ENCODE measurements at regions not wholly inside any gene's neighbourhood (a gene's known extent, or its start where the extent isn't known, plus 50 kb on each side); places are given as distances from the start of the nearest gene placed in this dataset.

DNA sequence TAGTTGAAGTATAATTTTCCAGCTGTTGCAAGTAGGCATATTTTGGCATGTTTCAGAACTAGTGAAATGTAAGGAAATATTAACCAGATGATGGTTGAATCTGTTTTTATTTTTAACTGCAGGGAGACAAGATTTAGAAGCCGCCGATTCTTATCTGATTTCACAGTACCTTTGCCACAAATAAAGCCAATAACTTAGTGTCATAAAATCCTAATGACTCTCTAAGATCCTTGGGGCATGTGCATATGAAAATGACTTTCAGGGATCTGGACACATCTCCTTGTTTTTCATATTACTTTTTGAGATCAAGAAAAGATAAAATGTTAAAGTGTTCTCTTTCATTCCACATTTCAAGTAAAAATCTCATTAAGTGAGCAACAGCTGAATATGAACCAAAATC, 125.8 kb upstream of the CNTLN start:
- H3K4me1 Mint-ChIP-seq = no peaks in the 10 kb centered on the region
- H3K9me3 Mint-ChIP-seq = peaks cover 0 to 7% (median 0%) of the 10 kb centered on the region in 7 donors
- peaks cover 0 to 4% (median 0%) of the 10 kb centered on the region in 3 donors for H3K27me3 Mint-ChIP-seq
- no peak for DNase-seq
- ATAC-seq (ENCODE audit: low read depth in 2 of 2) = no peak
- H3K4me3 Mint-ChIP-seq = no peak overlapping the region
- no peak overlapping the region for H3K27ac Mint-ChIP-seq
- no peaks in the 10 kb centered on the region for H3K36me3 Mint-ChIP-seq

DNA sequence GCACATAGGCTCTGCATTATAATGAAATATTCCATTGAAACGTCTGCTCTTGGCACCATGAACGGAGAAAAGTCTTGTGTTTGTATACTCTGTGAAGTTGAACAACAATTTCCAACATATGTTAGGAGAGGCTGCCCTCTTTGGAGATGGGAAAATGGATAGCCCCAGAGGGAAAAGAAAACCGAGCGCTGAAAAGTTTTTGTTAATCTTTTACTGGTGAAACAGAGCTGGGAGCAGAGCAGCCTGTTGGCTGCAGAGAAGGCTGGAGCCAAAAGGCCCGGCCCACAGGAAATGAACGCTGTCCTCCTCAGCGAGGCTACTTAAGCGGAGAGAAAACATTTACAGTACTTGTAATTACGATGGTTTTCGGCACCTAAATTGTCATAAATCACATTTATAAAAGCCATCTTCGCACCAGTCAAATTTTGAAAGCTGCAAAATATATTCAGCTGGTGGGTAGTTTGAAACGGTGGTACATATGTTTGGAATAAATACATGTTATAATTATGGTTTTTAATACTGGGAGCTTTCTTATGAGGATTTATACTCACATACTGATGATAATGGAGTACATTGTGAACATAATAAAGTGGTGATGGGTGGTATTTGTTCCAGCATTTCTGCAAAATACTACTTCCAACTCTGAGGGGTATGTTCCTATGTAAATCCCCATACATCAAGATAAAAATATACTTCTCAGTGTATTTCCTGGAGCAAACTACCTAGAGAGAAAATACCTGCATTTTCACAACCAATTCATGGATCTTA, 129.6 kb upstream of the CNTLN start:
- no peak overlapping the region for H3K4me3 Mint-ChIP-seq
- no peaks in the 10 kb centered on the region for H3K27me3 Mint-ChIP-seq
- no peaks in the 10 kb centered on the region for H3K4me1 Mint-ChIP-seq
- H3K36me3 Mint-ChIP-seq = no peaks in the 10 kb centered on the region
- DNase-seq (no peak), ATAC-seq (ENCODE audit: low read depth in 2 of 2) (no peak)
- H3K27ac Mint-ChIP-seq = no peak overlapping the region
- peaks cover 0 to 11% (median 0%) of the 10 kb centered on the region in 7 donors for H3K9me3 Mint-ChIP-seq

DNA sequence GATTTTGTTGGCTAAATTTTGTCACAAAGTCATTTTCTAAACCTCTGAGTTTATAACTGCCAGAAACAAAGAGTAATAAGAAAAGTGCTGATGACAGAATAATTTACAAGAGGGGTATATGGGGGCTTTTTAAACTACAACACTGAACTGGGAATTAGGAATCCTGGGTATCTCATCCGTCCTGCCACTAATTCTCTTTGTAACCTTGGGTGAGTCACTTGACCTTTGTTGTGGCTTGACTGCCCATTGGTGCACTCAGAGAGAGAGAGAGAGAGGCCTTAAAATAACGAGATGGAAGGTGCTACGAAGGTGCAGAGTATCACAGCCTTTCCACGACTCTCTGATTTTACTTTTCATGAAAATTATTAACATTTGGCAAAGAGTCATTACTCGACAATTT, 130.3 kb upstream of the CNTLN start:
- H3K36me3 Mint-ChIP-seq = no peaks in the 10 kb centered on the region
- H3K9me3 Mint-ChIP-seq = peaks cover 0 to 11% (median 2%) of the 10 kb centered on the region in 7 donors
- DNase-seq (no peak), ATAC-seq (ENCODE audit: low read depth in 2 of 2) (no peak)
- no peaks in the 10 kb centered on the region for H3K4me1 Mint-ChIP-seq
- no peak overlapping the region for H3K27ac Mint-ChIP-seq
- H3K27me3 Mint-ChIP-seq = no peaks in the 10 kb centered on the region
- H3K4me3 Mint-ChIP-seq = no peak overlapping the region

DNA sequence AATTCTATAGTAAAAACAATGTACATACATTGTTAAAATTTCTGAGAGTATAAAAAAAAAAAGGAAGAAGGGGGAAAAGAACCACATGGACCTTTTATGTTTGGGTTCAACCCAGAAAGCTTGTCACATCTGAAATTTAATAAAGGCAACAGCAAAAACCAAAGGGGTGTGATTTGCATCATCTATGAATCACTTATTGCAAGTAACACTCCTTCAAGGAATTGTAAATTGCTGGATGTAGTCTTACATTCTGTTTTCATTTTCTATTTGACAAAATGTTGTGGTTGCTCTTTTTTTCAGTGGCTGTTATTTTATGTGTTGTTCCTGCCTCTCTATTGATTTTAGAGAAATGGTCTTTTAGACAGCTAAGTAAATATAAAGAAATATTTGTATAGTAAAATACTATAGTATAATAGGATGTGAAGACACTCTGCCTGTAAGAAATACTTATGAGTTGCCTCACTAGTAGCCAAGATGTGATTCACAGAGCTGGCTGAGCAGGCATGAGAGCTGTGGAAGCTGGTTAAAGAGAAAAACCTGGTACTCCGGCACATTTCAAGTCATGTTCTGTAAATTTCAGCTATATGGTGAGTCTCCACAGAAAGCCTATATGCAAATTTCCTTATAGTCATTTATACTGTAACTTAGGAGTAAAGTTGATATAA, 131.1 kb upstream of the CNTLN start:
- Mint-ChIP-seq H3K27me3 (no peaks in the 10 kb centered on the region), H3K4me3 (no peak overlapping the region), H3K36me3 (no peaks in the 10 kb centered on the region), H3K9me3 (peaks cover 0 to 11% (median 4%) of the 10 kb centered on the region in 7 donors), H3K4me1 (no peaks in the 10 kb centered on the region), H3K27ac (no peak overlapping the region)
- ATAC-seq (ENCODE audit: low read depth in 2 of 2) (no peak), DNase-seq (no peak)

DNA sequence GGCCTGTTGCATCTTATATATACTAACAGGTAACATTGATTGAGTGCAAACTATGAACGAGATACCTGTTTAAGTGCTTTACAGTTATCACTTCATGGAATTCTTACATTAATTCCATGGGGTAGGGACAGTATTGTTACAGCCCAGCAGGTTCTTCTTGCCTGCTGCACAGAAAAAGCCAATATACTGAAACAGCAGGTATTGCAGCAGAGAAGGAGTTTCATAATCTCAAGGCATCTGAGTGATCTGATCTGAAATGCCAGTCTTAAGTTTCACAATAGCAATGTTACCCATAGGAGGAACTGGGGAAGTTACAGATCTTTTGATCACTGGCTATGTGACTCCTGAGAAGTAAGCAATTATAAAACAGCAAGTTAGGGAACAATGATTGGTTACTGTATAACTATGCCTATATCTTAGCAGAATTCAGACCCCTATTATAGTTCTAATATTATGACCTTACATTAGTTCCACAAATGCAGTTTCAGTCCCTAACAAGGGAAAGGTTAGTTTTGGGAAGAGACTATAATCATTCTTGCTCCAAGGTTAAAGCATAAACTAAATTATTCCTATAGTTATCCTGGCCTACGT, 126.5 kb upstream of the BNC2 start:
- no peak overlapping the region for H3K4me3 Mint-ChIP-seq
- peaks cover 8 to 49% (median 20%) of the 10 kb centered on the region in 7 donors for H3K9me3 Mint-ChIP-seq
- ATAC-seq (ENCODE audit: low read depth in 2 of 2) (no peak), DNase-seq (no peak)
- no peaks in the 10 kb centered on the region for H3K36me3 Mint-ChIP-seq
- H3K4me1 Mint-ChIP-seq = no peaks in the 10 kb centered on the region
- H3K27ac Mint-ChIP-seq = no peak overlapping the region
- no peaks in the 10 kb centered on the region for H3K27me3 Mint-ChIP-seq

DNA sequence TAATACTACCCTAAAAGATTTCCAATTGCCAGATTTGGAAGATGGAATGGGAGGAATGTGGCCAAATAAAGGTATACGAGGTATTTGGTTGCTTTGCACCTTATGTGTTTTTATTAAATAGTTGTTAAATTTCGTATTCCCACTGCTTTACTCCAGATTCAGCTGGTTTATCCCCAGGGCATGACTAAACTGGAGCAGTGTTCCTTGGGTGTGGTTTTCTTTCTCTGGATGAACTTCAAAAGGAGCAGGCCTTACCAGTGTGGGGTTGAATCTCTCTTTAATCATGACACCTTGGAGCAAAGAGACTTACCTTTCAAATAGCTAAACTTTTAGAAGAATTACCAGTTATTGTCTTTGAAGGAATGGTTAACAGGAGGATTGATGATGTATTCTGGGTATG, 121.7 kb upstream of the BNC2 start:
- ATAC-seq (ENCODE audit: low read depth in 2 of 2) (no peak), DNase-seq (no peak)
- no peaks in the 10 kb centered on the region for H3K36me3 Mint-ChIP-seq
- H3K27ac Mint-ChIP-seq = no peak overlapping the region
- peaks cover 4 to 29% (median 15%) of the 10 kb centered on the region in 7 donors for H3K9me3 Mint-ChIP-seq
- H3K4me3 Mint-ChIP-seq = no peak overlapping the region
- no peaks in the 10 kb centered on the region for H3K27me3 Mint-ChIP-seq
- no peaks in the 10 kb centered on the region for H3K4me1 Mint-ChIP-seq

DNA sequence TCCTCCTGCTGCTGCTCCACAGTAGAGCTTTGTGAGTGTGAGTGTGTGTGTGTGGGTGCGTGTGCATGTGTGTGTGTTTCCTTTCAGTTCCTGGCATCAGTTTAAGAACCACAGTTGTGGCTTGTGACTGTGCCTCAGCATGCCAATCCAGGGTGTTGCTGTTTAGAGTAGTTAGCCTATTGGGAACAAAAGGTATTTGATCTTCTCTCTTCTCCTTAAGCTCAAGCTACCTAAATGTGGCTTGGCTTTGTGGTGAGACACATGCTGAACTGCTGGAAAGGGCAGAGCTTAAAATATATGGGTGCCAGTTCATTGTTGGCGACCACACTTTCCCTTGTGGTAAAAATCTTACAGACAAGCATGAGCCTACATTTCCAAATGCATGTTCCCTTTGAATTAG, 116.6 kb upstream of the BNC2 start:
- ATAC-seq (ENCODE audit: low read depth in 2 of 2) (no peak), DNase-seq (no peak)
- peaks cover 0 to 7% (median 0%) of the 10 kb centered on the region in 7 donors for H3K9me3 Mint-ChIP-seq
- H3K27me3 Mint-ChIP-seq = no peaks in the 10 kb centered on the region
- H3K4me1 Mint-ChIP-seq = no peaks in the 10 kb centered on the region
- no peak overlapping the region for H3K27ac Mint-ChIP-seq
- no peak overlapping the region for H3K4me3 Mint-ChIP-seq
- no peaks in the 10 kb centered on the region for H3K36me3 Mint-ChIP-seq

DNA sequence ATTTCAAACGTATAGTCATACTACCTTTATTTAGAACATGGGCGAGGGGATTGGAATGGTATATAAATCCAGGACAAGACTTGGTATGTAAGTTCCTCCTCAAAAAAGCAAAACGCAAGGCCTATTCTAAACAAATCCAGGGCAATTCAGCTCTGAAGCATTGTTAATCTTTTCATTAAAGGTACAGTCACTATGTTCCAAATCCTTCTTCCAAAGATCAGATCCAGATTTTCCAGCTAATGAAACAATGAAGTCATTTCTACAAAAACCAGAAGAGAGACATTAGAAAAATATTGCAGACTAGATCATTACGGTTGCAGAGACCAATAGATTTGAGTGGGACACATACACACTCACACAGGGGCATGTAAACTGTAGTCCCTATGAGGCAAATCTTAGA, 116.1 kb upstream of the BNC2 start:
- H3K27ac Mint-ChIP-seq = no peak overlapping the region
- H3K36me3 Mint-ChIP-seq = no peaks in the 10 kb centered on the region
- no peaks in the 10 kb centered on the region for H3K27me3 Mint-ChIP-seq
- H3K4me1 Mint-ChIP-seq = no peaks in the 10 kb centered on the region
- H3K4me3 Mint-ChIP-seq = no peak overlapping the region
- DNase-seq (no peak), ATAC-seq (ENCODE audit: low read depth in 2 of 2) (no peak)
- peaks cover 0 to 7% (median 0%) of the 10 kb centered on the region in 7 donors for H3K9me3 Mint-ChIP-seq

DNA sequence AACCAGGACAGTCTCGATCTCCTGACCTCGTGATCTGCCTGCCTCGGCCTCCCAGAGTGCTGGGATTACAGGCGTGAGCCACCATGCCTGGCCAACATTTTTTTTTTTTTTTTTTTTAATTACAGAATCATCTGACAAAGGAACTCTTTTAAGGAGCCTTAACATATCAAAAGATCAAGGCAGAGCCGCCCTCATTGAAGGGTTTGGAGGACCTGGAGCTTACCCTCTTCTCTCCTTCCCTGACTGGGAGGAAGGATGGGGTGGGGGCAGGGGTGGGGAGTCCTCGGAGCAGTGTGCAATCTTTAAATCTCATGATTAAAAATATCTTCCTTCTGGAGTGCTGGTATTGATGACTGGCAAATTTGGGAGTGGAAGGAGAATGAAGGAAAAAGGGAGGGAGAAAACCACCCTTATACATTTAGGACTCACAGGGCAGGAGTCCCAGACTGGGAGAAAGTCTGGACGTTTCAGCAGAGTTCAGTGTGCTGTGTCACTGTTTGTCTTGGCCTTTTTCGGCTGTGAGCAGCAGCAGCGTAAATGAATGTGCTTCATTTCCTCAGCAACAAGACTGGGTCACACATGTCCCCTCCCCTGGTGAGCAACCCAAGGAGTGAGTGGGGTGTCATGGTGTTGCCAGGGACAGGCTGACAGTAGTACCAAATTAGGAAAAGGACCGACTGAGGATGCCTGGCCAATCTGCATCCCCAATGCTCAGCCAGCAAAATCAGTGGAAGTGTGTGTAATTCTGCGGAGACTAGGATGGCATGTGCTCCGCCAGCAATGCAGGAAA, 115.3 kb upstream of the BNC2 start:
- Mint-ChIP-seq H3K36me3 (no peaks in the 10 kb centered on the region), H3K4me3 (peak overlapping the region in 1 of 8 donors; percentile 27), H3K27ac (no peak overlapping the region), H3K9me3 (peaks cover 0 to 4% (median 1%) of the 10 kb centered on the region in 7 donors), H3K27me3 (no peaks in the 10 kb centered on the region), H3K4me1 (no peaks in the 10 kb centered on the region)
- DNase-seq = no peak
- ATAC-seq (ENCODE audit: low read depth in 2 of 2) = no peak

DNA sequence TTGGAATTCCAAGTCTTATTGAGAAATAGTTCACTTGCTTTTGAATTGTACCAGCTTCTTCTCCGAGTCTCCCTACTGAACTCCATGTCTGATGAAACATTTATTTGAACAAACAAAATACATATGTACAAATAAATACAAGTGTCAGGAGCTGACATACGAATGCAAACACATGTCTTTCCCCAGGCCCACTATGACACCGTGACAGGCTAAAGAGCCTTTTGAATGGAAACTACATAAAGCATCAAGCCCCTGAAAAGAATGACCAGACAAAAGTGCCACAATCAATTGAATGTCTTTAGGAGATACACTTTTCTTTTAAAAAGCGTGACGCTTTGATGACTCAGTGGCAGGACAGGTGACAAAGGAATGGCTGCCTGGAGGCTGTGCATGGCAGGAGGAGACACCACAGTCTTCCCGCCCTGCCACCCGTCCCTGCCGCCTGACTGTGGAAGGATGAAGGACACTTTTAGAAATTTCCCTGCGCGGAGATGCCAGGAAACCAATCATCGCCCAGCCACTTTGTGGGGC, 112.4 kb upstream of the BNC2 start:
- Mint-ChIP-seq H3K27me3 (no peaks in the 10 kb centered on the region), H3K36me3 (no peaks in the 10 kb centered on the region), H3K4me1 (no peaks in the 10 kb centered on the region), H3K27ac (no peak overlapping the region), H3K4me3 (no peak overlapping the region), H3K9me3 (peaks cover 0 to 11% (median 0%) of the 10 kb centered on the region in 7 donors)
- no peak for ATAC-seq (ENCODE audit: low read depth in 2 of 2)
- no peak for DNase-seq

DNA sequence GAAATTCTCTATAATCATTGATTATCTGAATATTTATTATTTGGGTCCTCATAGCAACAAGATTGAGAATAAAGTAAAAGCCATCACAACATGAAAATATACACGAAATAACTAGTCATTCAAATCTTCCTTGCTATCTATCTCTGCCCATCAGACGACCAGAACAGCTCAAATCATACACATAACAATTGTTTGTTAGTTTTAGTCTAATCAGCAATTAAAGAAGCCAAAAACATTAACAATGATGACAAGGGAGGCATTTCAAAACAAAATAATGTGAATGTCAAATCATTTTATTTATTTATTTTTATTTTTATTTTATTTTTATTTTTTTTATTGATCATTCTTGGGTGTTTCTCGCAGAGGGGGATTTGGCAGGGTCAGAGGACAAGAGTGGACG, 106.0 kb upstream of the BNC2 start:
- ATAC-seq (ENCODE audit: low read depth in 2 of 2) (no peak), DNase-seq (no peak)
- H3K27ac Mint-ChIP-seq = no peak overlapping the region
- no peaks in the 10 kb centered on the region for H3K36me3 Mint-ChIP-seq
- no peaks in the 10 kb centered on the region for H3K27me3 Mint-ChIP-seq
- H3K4me1 Mint-ChIP-seq = no peaks in the 10 kb centered on the region
- peaks cover 2 to 18% (median 6%) of the 10 kb centered on the region in 7 donors for H3K9me3 Mint-ChIP-seq
- no peak overlapping the region for H3K4me3 Mint-ChIP-seq

DNA sequence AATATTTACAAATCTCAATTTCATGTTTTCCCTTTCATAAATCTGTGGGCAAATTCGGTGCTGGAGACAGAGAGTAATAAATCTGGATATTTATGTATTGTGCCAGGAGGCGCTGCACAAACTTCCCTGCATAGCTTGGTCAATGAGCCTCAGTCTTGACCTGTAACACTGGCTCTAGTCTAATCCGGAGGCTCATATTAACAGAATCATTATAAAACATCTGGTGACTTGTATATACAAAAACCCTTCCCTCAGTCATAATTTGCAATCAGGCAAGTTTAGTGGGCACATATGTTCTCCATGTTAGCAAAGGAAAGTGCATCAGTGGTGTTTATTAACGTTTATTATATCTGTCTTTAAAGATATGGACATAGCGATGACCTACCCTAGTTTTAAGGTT, 104.0 kb upstream of the BNC2 start:
- no peak overlapping the region for H3K27ac Mint-ChIP-seq
- no peaks in the 10 kb centered on the region for H3K4me1 Mint-ChIP-seq
- H3K27me3 Mint-ChIP-seq = no peaks in the 10 kb centered on the region
- ATAC-seq (ENCODE audit: low read depth in 2 of 2) = no peak
- H3K36me3 Mint-ChIP-seq = no peaks in the 10 kb centered on the region
- no peak overlapping the region for H3K4me3 Mint-ChIP-seq
- peaks cover 1 to 9% (median 5%) of the 10 kb centered on the region in 7 donors for H3K9me3 Mint-ChIP-seq
- no peak for DNase-seq

DNA sequence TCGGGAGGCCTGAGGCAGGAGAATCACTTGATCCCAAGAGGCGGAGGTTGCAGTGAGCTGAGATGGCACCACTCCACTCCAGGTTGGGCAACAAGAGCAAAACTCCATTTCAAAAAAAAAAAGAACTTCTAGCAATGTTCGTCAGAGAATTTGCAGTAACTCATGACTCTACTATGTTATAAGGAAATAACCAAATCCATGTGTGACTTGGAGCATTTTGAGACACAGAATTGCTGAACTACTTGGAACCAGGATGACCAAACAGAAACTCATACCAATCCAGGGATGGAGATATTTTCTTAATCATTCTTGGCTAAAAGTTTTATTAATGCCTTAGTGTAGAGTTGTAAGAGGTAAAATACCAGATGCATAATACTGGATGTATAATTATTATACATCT, 99.9 kb upstream of the BNC2 start:
- Mint-ChIP-seq H3K36me3 (no peaks in the 10 kb centered on the region), H3K9me3 (peaks cover 2 to 10% (median 5%) of the 10 kb centered on the region in 7 donors)
- ATAC-seq (ENCODE audit: low read depth in 2 of 2) = no peak

More for the DNA sequence above, 99.9 kb upstream of the BNC2 start:
- no peak overlapping the region for H3K4me3 Mint-ChIP-seq
- no peaks in the 10 kb centered on the region for H3K4me1 Mint-ChIP-seq
- no peak for DNase-seq
- no peak overlapping the region for H3K27ac Mint-ChIP-seq
- no peaks in the 10 kb centered on the region for H3K27me3 Mint-ChIP-seq
